ENCODE measurements at regions not wholly inside any gene's neighbourhood (a gene's known extent, or its start where the extent isn't known, plus 50 kb on each side); places are given as distances from the start of the nearest gene placed in this dataset.
A peak's percentile ranks its signal among the peaks of the same experiment; 100 is the strongest.

DNA sequence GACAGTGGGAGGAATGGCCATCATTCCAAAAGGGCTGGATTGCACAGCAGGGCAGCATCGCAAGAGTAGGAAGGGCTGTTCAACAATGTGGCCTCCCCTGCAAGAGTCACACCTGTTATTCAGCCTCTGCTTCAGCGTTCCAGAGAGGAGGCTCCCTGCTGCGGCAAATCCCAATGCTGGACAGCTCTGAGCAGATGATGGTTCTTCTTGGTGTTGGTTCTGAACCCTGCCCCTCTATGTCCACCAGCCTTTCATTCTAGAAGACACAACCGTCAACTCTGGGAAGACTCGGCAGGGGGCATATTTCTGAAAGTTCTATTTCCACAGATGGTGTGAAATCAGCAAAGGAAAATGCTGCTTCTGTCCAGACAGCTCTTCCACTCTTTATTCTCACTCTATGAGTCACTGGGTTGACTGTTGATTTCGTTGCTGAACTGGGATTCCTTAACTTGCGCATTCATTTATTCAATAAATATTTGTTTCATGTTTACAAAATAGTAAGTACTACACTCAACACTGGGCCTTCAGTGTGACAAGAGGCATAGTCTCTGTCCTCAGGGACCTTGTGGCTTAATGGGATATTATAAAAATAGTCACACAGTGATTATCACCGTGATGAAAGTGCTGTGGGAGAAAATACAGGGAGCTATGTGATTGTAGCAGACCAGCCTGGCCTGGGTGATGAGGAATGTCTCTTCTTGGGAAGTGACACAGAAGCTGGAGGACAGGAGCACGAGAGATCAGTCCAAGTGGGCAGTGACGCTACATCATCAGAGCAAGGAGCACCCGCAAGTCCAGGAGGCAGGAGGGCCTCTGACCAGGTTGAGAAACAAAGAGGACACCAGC lies 260.3 kb downstream of the SIPA1L2 start:
- TF ChIP-seq, protein P1, sequence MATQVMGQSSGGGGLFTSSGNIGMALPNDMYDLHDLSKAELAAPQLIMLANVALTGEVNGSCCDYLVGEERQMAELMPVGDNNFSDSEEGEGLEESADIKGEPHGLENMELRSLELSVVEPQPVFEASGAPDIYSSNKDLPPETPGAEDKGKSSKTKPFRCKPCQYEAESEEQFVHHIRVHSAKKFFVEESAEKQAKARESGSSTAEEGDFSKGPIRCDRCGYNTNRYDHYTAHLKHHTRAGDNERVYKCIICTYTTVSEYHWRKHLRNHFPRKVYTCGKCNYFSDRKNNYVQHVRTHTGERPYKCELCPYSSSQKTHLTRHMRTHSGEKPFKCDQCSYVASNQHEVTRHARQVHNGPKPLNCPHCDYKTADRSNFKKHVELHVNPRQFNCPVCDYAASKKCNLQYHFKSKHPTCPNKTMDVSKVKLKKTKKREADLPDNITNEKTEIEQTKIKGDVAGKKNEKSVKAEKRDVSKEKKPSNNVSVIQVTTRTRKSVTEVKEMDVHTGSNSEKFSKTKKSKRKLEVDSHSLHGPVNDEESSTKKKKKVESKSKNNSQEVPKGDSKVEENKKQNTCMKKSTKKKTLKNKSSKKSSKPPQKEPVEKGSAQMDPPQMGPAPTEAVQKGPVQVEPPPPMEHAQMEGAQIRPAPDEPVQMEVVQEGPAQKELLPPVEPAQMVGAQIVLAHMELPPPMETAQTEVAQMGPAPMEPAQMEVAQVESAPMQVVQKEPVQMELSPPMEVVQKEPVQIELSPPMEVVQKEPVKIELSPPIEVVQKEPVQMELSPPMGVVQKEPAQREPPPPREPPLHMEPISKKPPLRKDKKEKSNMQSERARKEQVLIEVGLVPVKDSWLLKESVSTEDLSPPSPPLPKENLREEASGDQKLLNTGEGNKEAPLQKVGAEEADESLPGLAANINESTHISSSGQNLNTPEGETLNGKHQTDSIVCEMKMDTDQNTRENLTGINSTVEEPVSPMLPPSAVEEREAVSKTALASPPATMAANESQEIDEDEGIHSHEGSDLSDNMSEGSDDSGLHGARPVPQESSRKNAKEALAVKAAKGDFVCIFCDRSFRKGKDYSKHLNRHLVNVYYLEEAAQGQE (IDR thresholded peaks at IDR 0.05; ENCODE audit: low read depth) = peak; percentile 66
- no peak for TF ChIP-seq FOXM1 (IDR thresholded peaks at IDR 0.05; ENCODE audit: borderline replicate concordance, low read depth)

DNA sequence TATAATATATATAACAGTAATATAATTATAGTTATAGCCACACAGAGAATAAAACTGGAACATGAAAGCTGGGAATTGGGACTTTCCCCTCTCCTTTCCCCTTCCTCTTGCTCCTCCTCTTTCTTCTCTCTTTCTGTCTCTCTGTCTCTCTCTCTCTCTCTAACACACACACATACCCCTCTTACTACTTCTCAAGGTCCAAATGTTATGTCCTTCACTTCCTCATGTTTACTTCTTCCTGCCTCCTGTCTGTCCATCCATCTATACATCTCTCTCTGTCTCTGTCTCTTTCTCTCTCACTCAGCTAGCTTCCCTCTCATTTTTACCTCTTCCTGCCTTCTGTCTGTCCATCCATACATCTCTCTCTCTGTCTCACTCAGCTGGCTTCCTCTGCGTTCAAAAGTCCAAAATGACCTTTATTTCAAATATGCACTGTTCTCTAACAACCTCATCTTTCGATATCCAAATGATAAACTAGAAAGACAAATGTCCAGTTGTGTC lies 261.1 kb downstream of the SIPA1L2 start:
- TF ChIP-seq CREB1 (IDR thresholded peaks at IDR 0.05; ENCODE audit: low read depth) (no peak), CEBPB (IDR thresholded peaks at IDR 0.05) (no peak), NFIC (IDR thresholded peaks at IDR 0.05) (no peak), RAD21 (IDR thresholded peaks at IDR 0.05; ENCODE audit: low read depth) (no peak), TCF12 (IDR thresholded peaks at IDR 0.05; ENCODE audit: low read depth) (no peak), ZBTB7A (IDR thresholded peaks at IDR 0.05; ENCODE audit: low read depth) (no peak), YY1 (IDR thresholded peaks at IDR 0.05; ENCODE audit: low read depth) (no peak), EGR1 (IDR thresholded peaks at IDR 0.05) (no peak), EP300 (IDR thresholded peaks at IDR 0.05; ENCODE audit: borderline replicate concordance) (no peak), TEAD4 (IDR thresholded peaks at IDR 0.05) (no peak), FOXM1 (IDR thresholded peaks at IDR 0.05; ENCODE audit: borderline replicate concordance, low read depth) (no peak), TAF1 (IDR thresholded peaks at IDR 0.05; ENCODE audit: low read depth) (no peak)
- TF ChIP-seq, protein P2, sequence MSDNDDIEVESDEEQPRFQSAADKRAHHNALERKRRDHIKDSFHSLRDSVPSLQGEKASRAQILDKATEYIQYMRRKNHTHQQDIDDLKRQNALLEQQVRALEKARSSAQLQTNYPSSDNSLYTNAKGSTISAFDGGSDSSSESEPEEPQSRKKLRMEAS (IDR thresholded peaks at IDR 0.05) = no peak
- TF ChIP-seq, protein P1 (IDR thresholded peaks at IDR 0.05; ENCODE audit: low read depth) = no peak
- TF ChIP-seq, protein P3, sequence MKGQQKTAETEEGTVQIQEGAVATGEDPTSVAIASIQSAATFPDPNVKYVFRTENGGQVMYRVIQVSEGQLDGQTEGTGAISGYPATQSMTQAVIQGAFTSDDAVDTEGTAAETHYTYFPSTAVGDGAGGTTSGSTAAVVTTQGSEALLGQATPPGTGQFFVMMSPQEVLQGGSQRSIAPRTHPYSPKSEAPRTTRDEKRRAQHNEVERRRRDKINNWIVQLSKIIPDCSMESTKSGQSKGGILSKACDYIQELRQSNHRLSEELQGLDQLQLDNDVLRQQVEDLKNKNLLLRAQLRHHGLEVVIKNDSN (IDR thresholded peaks at IDR 0.05) = no peak

DNA sequence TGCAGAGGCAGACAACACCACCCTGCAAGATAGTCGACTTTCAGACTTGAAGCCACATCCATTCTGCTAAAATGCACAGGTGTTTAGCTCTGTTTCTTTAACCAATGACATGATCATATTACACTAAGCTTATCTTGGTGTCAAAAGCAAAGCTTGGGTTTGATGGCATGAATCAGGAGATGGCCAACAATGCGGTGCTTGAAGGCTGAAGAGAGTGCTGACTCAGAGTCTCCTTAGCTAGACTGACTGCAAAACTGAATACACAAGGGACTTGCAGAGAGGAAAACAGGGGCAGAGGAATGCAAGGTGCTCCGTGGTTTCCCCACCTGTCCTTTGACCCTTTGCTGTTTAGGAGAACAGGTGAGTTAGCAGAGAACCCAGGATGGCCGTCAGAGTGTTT lies 262.6 kb downstream of the SIPA1L2 start:
- TF ChIP-seq TAF1 (IDR thresholded peaks at IDR 0.05; ENCODE audit: low read depth) (no peak), TEAD4 (IDR thresholded peaks at IDR 0.05) (no peak), NFIC (IDR thresholded peaks at IDR 0.05) (no peak), ZBTB7A (IDR thresholded peaks at IDR 0.05; ENCODE audit: low read depth) (no peak), CEBPB (IDR thresholded peaks at IDR 0.05) (no peak), CREB1 (IDR thresholded peaks at IDR 0.05; ENCODE audit: low read depth) (no peak), RAD21 (IDR thresholded peaks at IDR 0.05; ENCODE audit: low read depth) (no peak), EGR1 (IDR thresholded peaks at IDR 0.05) (no peak), TCF12 (IDR thresholded peaks at IDR 0.05; ENCODE audit: low read depth) (no peak), EP300 (IDR thresholded peaks at IDR 0.05; ENCODE audit: borderline replicate concordance) (no peak), YY1 (IDR thresholded peaks at IDR 0.05; ENCODE audit: low read depth) (no peak), FOXM1 (IDR thresholded peaks at IDR 0.05; ENCODE audit: borderline replicate concordance, low read depth) (no peak)
- TF ChIP-seq, protein P1 (IDR thresholded peaks at IDR 0.05; ENCODE audit: low read depth) = no peak
- TF ChIP-seq, protein P2 (IDR thresholded peaks at IDR 0.05) = no peak
- TF ChIP-seq, protein P3 (IDR thresholded peaks at IDR 0.05) = no peak

DNA sequence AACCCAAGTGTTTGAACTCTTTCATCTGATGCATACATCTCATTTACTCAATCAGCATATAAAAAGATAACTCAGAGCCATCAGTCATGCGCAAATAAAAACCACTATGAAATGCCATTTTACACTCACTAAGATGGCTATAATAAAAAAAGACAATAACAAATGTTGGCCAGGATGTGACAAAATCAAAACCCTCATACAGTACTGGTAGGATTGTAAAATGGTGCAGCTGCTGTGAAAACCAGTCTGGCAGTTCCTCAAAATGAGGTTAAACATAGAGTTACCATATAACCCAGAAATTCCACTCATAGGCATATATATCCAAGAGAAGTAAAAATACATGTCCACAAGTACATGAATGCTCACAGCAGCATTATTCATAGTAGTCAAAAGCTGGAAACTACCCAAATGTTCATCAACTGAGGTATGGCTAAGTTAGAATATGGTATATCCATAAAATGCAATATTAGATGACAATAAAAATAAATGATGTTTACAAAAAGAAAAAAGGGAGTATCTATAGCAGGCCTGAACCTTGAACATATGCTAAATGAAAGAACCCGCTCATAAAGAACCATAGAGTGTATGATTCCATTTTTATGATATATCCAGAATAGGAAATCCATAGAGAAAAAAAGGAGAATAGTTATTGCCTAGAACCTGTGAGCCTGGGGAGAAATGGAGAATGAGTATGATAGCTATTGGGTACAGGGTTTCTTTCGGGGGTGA lies 265.1 kb downstream of the SIPA1L2 start:
- TF ChIP-seq TCF12 (IDR thresholded peaks at IDR 0.05; ENCODE audit: low read depth) = no peak
- TF ChIP-seq EP300 (IDR thresholded peaks at IDR 0.05; ENCODE audit: borderline replicate concordance) = no peak
- TF ChIP-seq, protein P3 (IDR thresholded peaks at IDR 0.05) = no peak
- TF ChIP-seq TAF1 (IDR thresholded peaks at IDR 0.05; ENCODE audit: low read depth) = no peak
- no peak for TF ChIP-seq ZBTB7A (IDR thresholded peaks at IDR 0.05; ENCODE audit: low read depth)
- no peak for TF ChIP-seq YY1 (IDR thresholded peaks at IDR 0.05; ENCODE audit: low read depth)
